GM12878 (cell line): ENCODE measurements at regions not wholly inside any gene's neighbourhood (a gene's known extent, or its start where the extent isn't known, plus 50 kb on each side); places are given as distances from the start of the nearest gene placed in this dataset.

Experiments
- ATAC-seq: fragments of 200-7000 bp; cut with Tn5 transposase; 3 replicates; pipeline ENCODE4 v1.9.1; 2020; ENCODE audit warnings: mild to moderate bottlenecking, moderate library complexity
- BruUV-seq: library from RNA; stranded (reverse); fragments of 400-500 nt; replicated peaks from 2 replicates; lab custom pipeline; 2021; lab: Mats Ljungman, UMichigan
- CTCF ChIA-PET: fragments of 300-600 bp; sonication (Branson Sonifier 250); formaldehyde crosslinking; extraction: SDS; loops from one replicate; lab custom pipeline; 2021; ENCODE audit warnings: inconsistent platforms; lab: Yijun Ruan, JAX
- POLR2A ChIA-PET: fragments of 350-600 bp; formaldehyde crosslinking; extraction: SDS; loops from one replicate; lab custom pipeline; 2021; ENCODE audit warnings: inconsistent platforms; lab: Charles Lee
- RAD21 ChIA-PET: fragments of 300-600 bp; sonication (Branson Sonifier 250); formaldehyde crosslinking; loops from one replicate; lab custom pipeline; 2023; ENCODE audit warnings: antibody characterized with exemption; ENCODE audit not compliant: unreplicated experiment; lab: Charles Lee
- SMC1A ChIA-PET: fragments of 300-600 bp; sonication (Branson Sonifier 250); formaldehyde crosslinking; loops from one replicate; lab custom pipeline; 2023; ENCODE audit not compliant: unreplicated experiment, uncharacterized antibody; lab: Charles Lee
- DNase-seq: peaks from one replicate; pipeline ENCODE4 v3.0.0-alpha.2; 2011; ENCODE audit warnings: low read depth, low spot score
- FAIRE-seq: peaks from 3 replicates; lab custom pipeline; 2011; peaks lifted over from hg19 to GRCh38; lab: Jason Lieb, UNC
- H2AFZ ChIP-seq: 2 replicates; pipeline ENCODE4 v1.6.0; 2011; ENCODE audit warnings: low read depth, low read length, control low read depth; ENCODE audit not compliant: control insufficient read depth
- H3K27ac ChIP-seq: 2 replicates; pipeline ENCODE4 v1.5.1; 2011; ENCODE audit warnings: control low read depth; ENCODE audit not compliant: control insufficient read depth, insufficient read depth
- H3K27me3 ChIP-seq, 2 experiments: replicated peaks in 1 of 2; 2 replicates each; pipeline versions ENCODE4 v1.6.0 to v1.6.1; 2011; ENCODE audit warnings: low read length in 1 of 2; ENCODE audit not compliant: control insufficient read depth in 2 of 2, insufficient read depth in 2 of 2
- H3K36me3 ChIP-seq, 2 experiments: 2 replicates each; pipeline ENCODE4 v1.5.1; 2011; ENCODE audit warnings: low read length in 1 of 2; ENCODE audit not compliant: control insufficient read depth in 2 of 2, insufficient read depth in 2 of 2
- H3K4me1 ChIP-seq: 2 replicates; pipeline ENCODE4 v1.6.1; 2011; ENCODE audit warnings: mild to moderate bottlenecking, low read length, moderate library complexity, mixed read lengths; ENCODE audit not compliant: control insufficient read depth, insufficient read depth
- H3K4me2 ChIP-seq: 2 replicates; pipeline ENCODE4 v1.6.0; 2011; ENCODE audit warnings: control low read depth; ENCODE audit not compliant: control insufficient read depth, insufficient read depth
- H3K4me3 ChIP-seq: fragments of 200-600 bp; sonication (generic); 2 replicates; pipeline ENCODE4 v1.5.1; 2016
- H3K79me2 ChIP-seq: 2 replicates; pipeline ENCODE4 v1.6.0; 2011; ENCODE audit warnings: low read length; ENCODE audit not compliant: control insufficient read depth, insufficient read depth
- H3K9ac ChIP-seq: 2 replicates; pipeline ENCODE4 v1.8.0; 2011; ENCODE audit warnings: low read length, control low read depth, mixed read lengths; ENCODE audit not compliant: control insufficient read depth, insufficient read depth
- H3K9me3 ChIP-seq: replicated peaks from 3 replicates; pipeline ENCODE4 v1.5.1; 2011; ENCODE audit warnings: mild to moderate bottlenecking, low read length; ENCODE audit not compliant: control insufficient read depth, insufficient read depth
- H4K20me1 ChIP-seq: 2 replicates; pipeline ENCODE4 v1.6.0; 2011; ENCODE audit not compliant: control insufficient read depth, insufficient read depth
- CREM ChIP-seq: IDR thresholded peaks from 2 replicates; pipeline ENCODE4 v1.6.1; 2014; ENCODE audit warnings: antibody characterized with exemption, low read depth
- CTCF ChIP-seq, 3 experiments: IDR thresholded peaks in 2 of 3; conservative IDR thresholded peaks in 1 of 3; 2 replicates each; pipeline ENCODE4 v1.5.1; 2011; ENCODE audit warnings: low read depth in 3 of 3, low read length in 3 of 3, mild to moderate bottlenecking in 3 of 3, control low read depth in 2 of 3, moderate library complexity in 2 of 3, inconsistent platforms in 1 of 3, mixed read lengths in 1 of 3; ENCODE audit not compliant: control insufficient read depth in 2 of 3, insufficient read depth in 1 of 3; ENCODE audit errors: extremely low read depth in 1 of 3
- EGR1 ChIP-seq, 2 experiments: IDR thresholded peaks; 1 replicate in 1 of 2; 2 replicates in 1 of 2; pipeline ENCODE4 v1.6.1; 2011 to 2012; ENCODE audit warnings: low read depth in 2 of 2, low read length in 2 of 2, borderline replicate concordance in 1 of 2, mild to moderate bottlenecking in 1 of 2, moderate library complexity in 1 of 2
- EZH2 ChIP-seq: IDR thresholded peaks from 2 replicates; pipeline ENCODE4 v1.6.1; 2012; ENCODE audit warnings: low read depth, mild to moderate bottlenecking, control low read depth, inconsistent platforms, low read length, borderline replicate concordance; ENCODE audit not compliant: control insufficient read depth
- FOXM1 ChIP-seq: IDR thresholded peaks from 2 replicates; pipeline ENCODE4 v1.6.1; 2012; ENCODE audit warnings: low read depth, mild to moderate bottlenecking, inconsistent platforms, low read length, moderate library complexity
- HDAC6 ChIP-seq: fragments of 200-600 bp; sonication (generic); IDR thresholded peaks from one replicate; pipeline ENCODE4 v1.8.0; 2017; ENCODE audit warnings: antibody characterized with exemption; ENCODE audit not compliant: unreplicated experiment
- HSF1 ChIP-seq: fragments of 150-350 bp; IDR thresholded peaks from 2 replicates; pipeline ENCODE4 v1.6.1; 2014; ENCODE audit warnings: mild to moderate bottlenecking, low read depth, low read length
- PAX5 ChIP-seq: IDR thresholded peaks from 2 replicates; pipeline ENCODE4 v1.6.1; 2011; ENCODE audit warnings: low read depth, low read length, borderline replicate concordance
- SRF ChIP-seq, 2 experiments: IDR thresholded peaks; 2 replicates each; pipeline ENCODE4 v1.6.1; 2011; ENCODE audit warnings: low read depth in 2 of 2, low read length in 2 of 2, mild to moderate bottlenecking in 1 of 2, moderate library complexity in 1 of 2
- WGBS: methylation state at CpG from one replicate; pipeline ENCODE4 v1.1.6; 2016; ENCODE audit warnings: low lambda C conversion rate; ENCODE audit not compliant: insufficient replicate concordance, insufficient coverage; ENCODE audit errors: missing lambda C conversion rate; 5-methylcytosine and 5-hydroxymethylcytosine counted together
- in situ Hi-C: fragments of 300-500 bp; cut with MboI; formaldehyde crosslinking; loops from 9 replicates; pipeline ENCODE4 v1.14.3; 2018; ENCODE audit warnings: mixed read lengths
- intact Hi-C: fragments of 100-400 bp; cut with micrococcal nuclease; formaldehyde crosslinking; loops from one replicate; pipeline ENCODE4 v1.14.2; 2022; ENCODE audit not compliant: unreplicated experiment
- TF ChIP-seq, protein P1 (sequence below): IDR thresholded peaks from 2 replicates; pipeline ENCODE4 v1.6.1; 2011; ENCODE audit warnings: low read depth, mild to moderate bottlenecking, low read length, moderate library complexity, borderline replicate concordance; ENCODE audit errors: extremely low read depth

- WGBS = 75% methylated on average over 5 of the region's 5 CpGs
- Histone ChIP-seq H3K79me2 (no peaks in the 10 kb centered on the region), H4K20me1 (no peaks in the 10 kb centered on the region), H3K9ac (no peak overlapping the region), H3K4me3 (no peak overlapping the region), H3K27me3 (no peaks in the 10 kb centered on the region), H3K4me1 (peaks cover 8% of the 10 kb centered on the region), H3K4me2 (no peak overlapping the region), H2AFZ (no peak overlapping the region), H3K9me3 (no peaks in the 10 kb centered on the region; the same call in 2 of the 3 replicates), H3K27ac (no peak overlapping the region), H3K36me3 (no peaks in the 10 kb centered on the region)
- intact Hi-C loops = no loop called here
- CTCF ChIA-PET = interaction anchor here (0.6 kb wide), 1 partner anchor 25 kb away, joined by 3 read pairs; no protein-coding TSS in a partner anchor
- SMC1A ChIA-PET = no interaction called here
- BruUV-seq = no TSS peak
- ATAC-seq (no peak), FAIRE-seq (no peak), DNase-seq (no peak)
- in situ Hi-C loops = no loop called here
- POLR2A ChIA-PET = no interaction called here
- TF ChIP-seq, protein P1, sequence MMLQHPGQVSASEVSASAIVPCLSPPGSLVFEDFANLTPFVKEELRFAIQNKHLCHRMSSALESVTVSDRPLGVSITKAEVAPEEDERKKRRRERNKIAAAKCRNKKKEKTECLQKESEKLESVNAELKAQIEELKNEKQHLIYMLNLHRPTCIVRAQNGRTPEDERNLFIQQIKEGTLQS = no peak
- TF ChIP-seq PAX5 (no peak), CTCF (IDR thresholded peaks at IDR 0.05 in 2 of 3, conservative IDR thresholded peaks at IDR 0.05 in 1 of 3; ENCODE audit: control insufficient read depth in 2 of 3, extremely low read depth in 1 of 3, insufficient read depth in 1 of 3, low read depth in 3 of 3, low read length in 3 of 3) (no peak), EGR1 (IDR thresholded peaks at IDR 0.05; ENCODE audit: borderline replicate concordance in 1 of 2, low read depth in 2 of 2, low read length in 2 of 2) (no peak), SRF (IDR thresholded peaks at IDR 0.05; ENCODE audit: low read depth in 2 of 2, low read length in 2 of 2) (no peak), HSF1 (no peak), HDAC6 (no peak), EZH2 (no peak), CREM (no peak), FOXM1 (no peak)
- RAD21 ChIA-PET = no interaction called here
These were observed 56.7 kb upstream of the MED4 start for GRCh38 chr13:48151363-48152161.
